ENCODE measurements at regions not wholly inside any gene's neighbourhood (a gene's known extent, or its start where the extent isn't known, plus 50 kb on each side); places are given as distances from the start of the nearest gene placed in this dataset.
A peak's percentile ranks its signal among the peaks of the same experiment; 100 is the strongest.

DNA sequence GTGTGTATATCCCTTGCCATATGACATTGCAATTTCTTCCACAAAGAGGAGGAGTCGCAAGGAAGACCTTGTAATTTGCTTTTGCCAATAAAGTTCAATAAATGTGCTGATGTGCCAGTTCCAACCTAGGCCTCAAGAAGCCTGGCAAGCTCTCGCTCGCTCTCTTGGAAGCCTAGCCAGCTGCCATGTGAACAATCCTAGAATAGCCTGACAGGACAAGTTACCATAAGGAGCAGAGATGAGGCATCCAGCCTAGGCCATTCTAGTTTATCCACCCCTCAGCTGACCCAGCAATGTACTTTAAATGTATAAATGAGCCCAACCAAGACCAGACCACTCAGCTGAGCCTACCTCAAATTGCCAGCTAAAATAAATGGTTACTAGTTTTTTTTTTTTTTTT lies 145.7 kb upstream of the QRFPR start:
- no peak for DNase-seq
- POLR2A ChIA-PET: no interaction called here
- no CpG with 5 or more reads among the region's 3 CpGs for WGBS (ENCODE audit: insufficient coverage)
- Histone ChIP-seq H3K27ac (ENCODE audit: insufficient read depth in 1 of 2, low read depth in 1 of 2, low read length in 2 of 2, poor library complexity in 1 of 2, severe bottlenecking in 2 of 2) (no peak overlapping the region), H3K36me3 (ENCODE audit: control insufficient read depth in 4 of 4, insufficient read depth in 4 of 4, low read length in 3 of 4) (no peaks in the 10 kb centered on the region), H3K9me3 (ENCODE audit: control extremely low read depth in 1 of 5, control insufficient read depth in 4 of 5, insufficient read depth in 2 of 5, low read depth in 1 of 5, low read length in 4 of 5) (no peaks in the 10 kb centered on the region), H3K4me3 (ENCODE audit: control insufficient read depth in 1 of 7, extremely low read depth in 1 of 7, insufficient read depth in 4 of 7, low read depth in 2 of 7, low read length in 6 of 7) (no peak overlapping the region), H3K27me3 (replicated peaks in 2 of 5; ENCODE audit: control insufficient read depth in 4 of 5, insufficient read depth in 5 of 5, low read length in 4 of 5) (peaks cover 0 to 5% (median 0%) of the 10 kb centered on the region in 5 experiments), H3K4me1 (ENCODE audit: control extremely low read depth in 1 of 4, control insufficient read depth in 4 of 4, insufficient read depth in 4 of 4, low read length in 3 of 4) (no peaks in the 10 kb centered on the region)
- CTCF ChIA-PET: no interaction called here

DNA sequence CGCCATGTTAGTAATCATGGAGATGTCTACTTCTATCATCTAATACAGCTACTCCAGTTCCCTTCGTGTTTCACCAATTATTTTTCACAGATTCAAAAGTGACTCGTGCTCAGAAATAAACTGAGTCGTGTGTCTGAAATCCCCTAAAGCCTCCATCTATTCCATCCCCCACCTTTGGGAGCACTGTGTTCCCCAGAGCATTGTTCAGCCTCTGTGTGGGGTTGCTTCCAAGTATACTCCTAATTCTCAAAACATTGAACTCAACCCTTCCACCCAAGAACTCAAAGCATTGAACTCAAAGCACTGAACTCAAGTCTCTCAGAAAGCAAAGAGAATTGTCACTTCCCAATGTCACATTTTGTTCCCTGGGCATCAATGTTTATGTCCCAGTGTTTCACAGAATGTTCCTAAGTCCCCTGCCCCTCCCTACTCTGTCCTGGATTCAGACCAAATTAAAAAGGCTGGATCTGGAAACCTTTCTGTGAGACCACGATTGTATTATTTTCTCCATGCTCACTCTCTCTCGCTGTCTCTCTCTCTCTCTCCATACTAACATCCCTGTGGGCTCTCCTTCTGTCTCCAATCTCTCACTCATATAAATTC lies 138.5 kb upstream of the QRFPR start:
- Histone ChIP-seq H3K36me3 (ENCODE audit: control insufficient read depth in 4 of 4, insufficient read depth in 4 of 4, low read length in 3 of 4) (no peaks in the 10 kb centered on the region), H3K4me3 (ENCODE audit: control insufficient read depth in 1 of 7, extremely low read depth in 1 of 7, insufficient read depth in 4 of 7, low read depth in 2 of 7, low read length in 6 of 7) (no peak overlapping the region), H3K9me3 (ENCODE audit: control extremely low read depth in 1 of 5, control insufficient read depth in 4 of 5, insufficient read depth in 2 of 5, low read depth in 1 of 5, low read length in 4 of 5) (peaks cover 0 to 2% (median 0%) of the 10 kb centered on the region in 5 experiments), H3K27ac (ENCODE audit: insufficient read depth in 1 of 2, low read depth in 1 of 2, low read length in 2 of 2, poor library complexity in 1 of 2, severe bottlenecking in 2 of 2) (no peak overlapping the region), H3K27me3 (replicated peaks in 2 of 5; ENCODE audit: control insufficient read depth in 4 of 5, insufficient read depth in 5 of 5, low read length in 4 of 5) (peaks cover 0 to 5% (median 0%) of the 10 kb centered on the region in 5 experiments), H3K4me1 (ENCODE audit: control extremely low read depth in 1 of 4, control insufficient read depth in 4 of 4, insufficient read depth in 4 of 4, low read length in 3 of 4) (no peaks in the 10 kb centered on the region)
- ChIA-PET CTCF (no interaction called here), POLR2A (no interaction called here)
- 87% methylated on average over 6 of the region's 6 CpGs for WGBS (ENCODE audit: insufficient coverage)
- no peak for DNase-seq

DNA sequence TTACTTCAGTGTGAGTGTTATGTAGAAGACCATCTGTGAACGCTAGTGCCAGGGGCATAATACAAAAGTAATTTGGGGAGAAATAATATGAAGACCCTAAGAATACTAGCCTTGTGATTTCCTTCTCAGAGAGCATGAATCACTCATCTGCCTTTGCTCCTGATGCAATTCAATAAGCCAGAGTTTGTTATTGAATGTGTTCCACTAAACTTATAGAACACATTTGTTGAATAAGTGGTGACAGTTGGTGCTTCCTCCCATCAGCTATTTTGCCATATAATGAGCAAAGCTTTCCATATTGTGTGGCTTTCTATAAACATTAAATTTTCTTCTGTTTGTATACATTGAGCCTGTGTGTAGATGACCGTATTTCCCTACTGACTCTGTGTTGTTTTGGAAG lies 136.4 kb upstream of the QRFPR start:
- DNase-seq: no peak
- CTCF ChIA-PET: no interaction called here
- WGBS (ENCODE audit: insufficient coverage): no CpG with 5 or more reads among the region's 2 CpGs
- Histone ChIP-seq H3K27me3 (replicated peaks in 2 of 5; ENCODE audit: control insufficient read depth in 4 of 5, insufficient read depth in 5 of 5, low read length in 4 of 5) (peaks cover 0 to 2% (median 0%) of the 10 kb centered on the region in 5 experiments), H3K36me3 (ENCODE audit: control insufficient read depth in 4 of 4, insufficient read depth in 4 of 4, low read length in 3 of 4) (no peaks in the 10 kb centered on the region), H3K9me3 (ENCODE audit: control extremely low read depth in 1 of 5, control insufficient read depth in 4 of 5, insufficient read depth in 2 of 5, low read depth in 1 of 5, low read length in 4 of 5) (peaks cover 0 to 2% (median 0%) of the 10 kb centered on the region in 5 experiments), H3K27ac (ENCODE audit: insufficient read depth in 1 of 2, low read depth in 1 of 2, low read length in 2 of 2, poor library complexity in 1 of 2, severe bottlenecking in 2 of 2) (no peak overlapping the region), H3K4me1 (ENCODE audit: control extremely low read depth in 1 of 4, control insufficient read depth in 4 of 4, insufficient read depth in 4 of 4, low read length in 3 of 4) (no peaks in the 10 kb centered on the region), H3K4me3 (ENCODE audit: control insufficient read depth in 1 of 7, extremely low read depth in 1 of 7, insufficient read depth in 4 of 7, low read depth in 2 of 7, low read length in 6 of 7) (no peak overlapping the region)
- POLR2A ChIA-PET: no interaction called here

DNA sequence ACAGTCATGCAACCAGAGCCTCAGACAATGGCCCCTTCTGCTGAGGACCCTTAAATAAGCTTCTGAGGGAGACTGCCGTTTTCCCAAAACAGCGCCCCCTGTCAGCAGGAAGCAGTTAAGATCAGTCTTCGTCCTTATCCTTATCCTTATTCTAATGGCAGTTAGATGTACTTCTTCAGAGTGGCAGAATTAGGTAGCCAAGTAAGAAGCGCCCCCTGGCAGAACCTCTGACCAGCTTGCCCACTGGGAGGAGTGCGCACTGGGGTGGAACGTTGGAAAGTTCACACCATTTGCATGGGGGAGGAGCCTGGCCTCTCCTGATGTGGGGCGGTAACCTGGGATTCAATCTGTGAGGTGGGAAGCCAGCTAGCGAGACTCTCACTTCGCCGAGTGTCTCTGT lies 133.6 kb upstream of the QRFPR start:
- Histone ChIP-seq H3K27me3 (replicated peaks in 2 of 5; ENCODE audit: control insufficient read depth in 4 of 5, insufficient read depth in 5 of 5, low read length in 4 of 5) (no peaks in the 10 kb centered on the region), H3K9me3 (ENCODE audit: control extremely low read depth in 1 of 5, control insufficient read depth in 4 of 5, insufficient read depth in 2 of 5, low read depth in 1 of 5, low read length in 4 of 5) (peaks cover 0 to 2% (median 0%) of the 10 kb centered on the region in 5 experiments), H3K36me3 (ENCODE audit: control insufficient read depth in 4 of 4, insufficient read depth in 4 of 4, low read length in 3 of 4) (no peaks in the 10 kb centered on the region), H3K27ac (ENCODE audit: insufficient read depth in 1 of 2, low read depth in 1 of 2, low read length in 2 of 2, poor library complexity in 1 of 2, severe bottlenecking in 2 of 2) (no peak overlapping the region), H3K4me3 (ENCODE audit: control insufficient read depth in 1 of 7, extremely low read depth in 1 of 7, insufficient read depth in 4 of 7, low read depth in 2 of 7, low read length in 6 of 7) (no peak overlapping the region), H3K4me1 (ENCODE audit: control extremely low read depth in 1 of 4, control insufficient read depth in 4 of 4, insufficient read depth in 4 of 4, low read length in 3 of 4) (no peaks in the 10 kb centered on the region)
- no peak for DNase-seq
- ChIA-PET POLR2A (no interaction called here), CTCF (no interaction called here)
- 54% methylated on average over 6 of the region's 10 CpGs for WGBS (ENCODE audit: insufficient coverage)

DNA sequence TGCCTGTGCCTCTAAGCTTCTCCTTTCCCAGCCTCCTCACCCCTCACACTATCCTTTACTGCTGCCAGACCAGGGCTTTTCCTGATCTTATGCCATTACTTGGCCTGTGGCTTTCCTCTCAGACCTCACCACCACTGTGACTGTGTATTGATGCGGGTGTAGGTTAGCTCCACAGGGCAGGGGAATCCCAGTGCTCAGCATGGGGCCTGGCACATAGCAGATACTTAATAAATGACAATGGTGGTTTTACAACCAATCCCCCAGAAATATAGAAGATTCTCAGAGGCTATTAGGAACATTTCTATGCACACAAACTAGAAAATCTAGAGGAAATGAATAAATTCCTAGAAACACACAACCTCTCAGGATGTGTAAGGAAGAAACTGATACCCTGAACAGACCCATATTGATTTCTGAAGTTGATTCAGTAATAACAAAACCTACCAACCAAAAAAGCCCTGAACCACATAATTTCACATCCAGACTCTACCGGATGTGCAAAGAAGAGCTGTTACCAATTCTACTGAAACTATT lies 129.6 kb upstream of the QRFPR start:
- H3K27me3 ChIP-seq (replicated peaks in 2 of 5; ENCODE audit: control insufficient read depth in 4 of 5, insufficient read depth in 5 of 5, low read length in 4 of 5): peaks cover 0 to 2% (median 0%) of the 10 kb centered on the region in 5 experiments
- CTCF ChIA-PET: no interaction called here
- DNase-seq: no peak
- H3K9me3 ChIP-seq (ENCODE audit: control extremely low read depth in 1 of 5, control insufficient read depth in 4 of 5, insufficient read depth in 2 of 5, low read depth in 1 of 5, low read length in 4 of 5): no peaks in the 10 kb centered on the region
- 83% methylated on average over 1 of the region's 2 CpGs for WGBS (ENCODE audit: insufficient coverage)
- no peaks in the 10 kb centered on the region for H3K4me1 ChIP-seq (ENCODE audit: control extremely low read depth in 1 of 4, control insufficient read depth in 4 of 4, insufficient read depth in 4 of 4, low read length in 3 of 4)
- H3K36me3 ChIP-seq (ENCODE audit: control insufficient read depth in 4 of 4, insufficient read depth in 4 of 4, low read length in 3 of 4): no peaks in the 10 kb centered on the region
- H3K4me3 ChIP-seq (ENCODE audit: control insufficient read depth in 1 of 7, extremely low read depth in 1 of 7, insufficient read depth in 4 of 7, low read depth in 2 of 7, low read length in 6 of 7): no peak overlapping the region
- H3K27ac ChIP-seq (ENCODE audit: insufficient read depth in 1 of 2, low read depth in 1 of 2, low read length in 2 of 2, poor library complexity in 1 of 2, severe bottlenecking in 2 of 2): no peak overlapping the region
- POLR2A ChIA-PET: interaction anchor here (0.5 kb wide), 1 partner anchor 1465 kb away, joined by 3 read pairs; no protein-coding TSS in a partner anchor

DNA sequence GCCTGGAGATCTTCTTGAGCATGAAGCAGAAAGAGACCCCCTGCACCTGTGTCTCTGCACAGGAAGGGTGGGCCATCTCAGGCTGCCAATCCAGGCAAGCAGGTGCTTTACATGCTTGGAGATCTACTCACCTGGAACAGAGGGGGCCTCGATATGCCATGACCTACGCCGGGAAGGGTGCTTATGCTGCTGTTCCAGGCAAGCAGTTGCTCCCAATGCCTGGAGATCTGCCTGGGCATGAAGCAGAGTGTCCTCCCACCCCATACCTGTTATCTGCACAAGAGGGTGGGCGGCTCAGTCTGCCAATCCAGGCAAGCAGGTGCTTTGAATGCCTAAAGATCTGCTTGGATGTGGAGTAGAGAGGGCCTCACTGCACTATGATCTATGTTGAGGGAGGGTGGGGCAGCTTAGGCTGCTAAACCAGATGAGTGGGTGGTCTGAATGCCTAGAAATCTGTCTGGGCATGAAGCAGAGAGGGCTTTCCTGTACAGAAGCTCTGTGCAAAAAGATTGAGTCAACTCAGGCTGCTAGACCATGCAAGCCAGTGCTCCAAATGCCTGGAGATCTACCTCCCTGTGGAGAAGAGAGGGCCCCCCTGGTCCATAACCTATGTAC lies 104.5 kb upstream of the QRFPR start:
- DNase-seq: no peak
- H3K36me3 ChIP-seq (ENCODE audit: control insufficient read depth in 4 of 4, insufficient read depth in 4 of 4, low read length in 3 of 4): no peaks in the 10 kb centered on the region
- 97% methylated on average over 3 of the region's 4 CpGs for WGBS (ENCODE audit: insufficient coverage)
- H3K4me1 ChIP-seq (ENCODE audit: control extremely low read depth in 1 of 4, control insufficient read depth in 4 of 4, insufficient read depth in 4 of 4, low read length in 3 of 4): no peaks in the 10 kb centered on the region
- H3K27ac ChIP-seq (ENCODE audit: insufficient read depth in 1 of 2, low read depth in 1 of 2, low read length in 2 of 2, poor library complexity in 1 of 2, severe bottlenecking in 2 of 2): no peak overlapping the region
- CTCF ChIA-PET: interaction anchor here (1.0 to 1.3 kb wide), 5 partner anchors 9 to 243 kb away, joined by 3 to 4 read pairs (median 3); no protein-coding TSS in a partner anchor
- H3K9me3 ChIP-seq (ENCODE audit: control extremely low read depth in 1 of 5, control insufficient read depth in 4 of 5, insufficient read depth in 2 of 5, low read depth in 1 of 5, low read length in 4 of 5): no peaks in the 10 kb centered on the region
- POLR2A ChIA-PET: no interaction called here
- H3K4me3 ChIP-seq (ENCODE audit: control insufficient read depth in 1 of 7, extremely low read depth in 1 of 7, insufficient read depth in 4 of 7, low read depth in 2 of 7, low read length in 6 of 7): no peak overlapping the region
- peaks cover 0 to 1% (median 0%) of the 10 kb centered on the region in 5 experiments for H3K27me3 ChIP-seq (replicated peaks in 2 of 5; ENCODE audit: control insufficient read depth in 4 of 5, insufficient read depth in 5 of 5, low read length in 4 of 5)

DNA sequence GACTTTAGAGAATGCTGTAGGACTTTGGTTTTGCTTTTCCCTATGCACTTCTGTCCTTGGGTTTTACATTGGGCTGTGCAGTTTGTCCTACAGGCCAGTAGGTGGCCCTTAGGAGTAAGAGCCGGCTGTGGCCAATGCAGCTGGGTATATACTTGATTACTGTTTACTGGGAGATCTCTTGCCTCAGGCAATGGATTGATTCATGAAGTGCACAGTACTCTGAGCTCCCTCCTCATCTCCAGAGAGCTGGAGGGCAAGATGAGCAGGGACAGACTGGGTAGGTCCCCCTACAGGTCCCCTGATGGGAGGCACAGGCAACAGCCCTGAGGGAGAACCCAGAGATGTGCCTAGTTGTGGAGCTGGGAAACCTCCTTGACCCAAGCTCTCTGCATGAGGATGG lies 103.8 kb upstream of the QRFPR start:
- CTCF ChIA-PET: interaction anchor here (1.0 to 1.1 kb wide), 4 partner anchors 10 to 18 kb away, joined by 3 to 4 read pairs (median 3); no protein-coding TSS in a partner anchor
- Histone ChIP-seq H3K27me3 (replicated peaks in 2 of 5; ENCODE audit: control insufficient read depth in 4 of 5, insufficient read depth in 5 of 5, low read length in 4 of 5) (peaks cover 0 to 1% (median 0%) of the 10 kb centered on the region in 5 experiments), H3K4me3 (ENCODE audit: control insufficient read depth in 1 of 7, extremely low read depth in 1 of 7, insufficient read depth in 4 of 7, low read depth in 2 of 7, low read length in 6 of 7) (no peak overlapping the region), H3K36me3 (ENCODE audit: control insufficient read depth in 4 of 4, insufficient read depth in 4 of 4, low read length in 3 of 4) (no peaks in the 10 kb centered on the region), H3K9me3 (ENCODE audit: control extremely low read depth in 1 of 5, control insufficient read depth in 4 of 5, insufficient read depth in 2 of 5, low read depth in 1 of 5, low read length in 4 of 5) (no peaks in the 10 kb centered on the region), H3K4me1 (ENCODE audit: control extremely low read depth in 1 of 4, control insufficient read depth in 4 of 4, insufficient read depth in 4 of 4, low read length in 3 of 4) (no peaks in the 10 kb centered on the region), H3K27ac (ENCODE audit: insufficient read depth in 1 of 2, low read depth in 1 of 2, low read length in 2 of 2, poor library complexity in 1 of 2, severe bottlenecking in 2 of 2) (no peak overlapping the region)
- peak; percentile 24 to 56 (median 48) for DNase-seq
- POLR2A ChIA-PET: no interaction called here
- 0% methylated on average over 1 of the region's 1 CpG for WGBS (ENCODE audit: insufficient coverage)
